Stimulated activated memory B cell treated with anti-CD40 and anti-IgM and Interleukin-4, amounts not matched to agents 10 μg/mL and 1 μg/mL and 100 μg/mL, for 72 hours (primary cell): ENCODE measurements at regions not wholly inside any gene's neighbourhood (a gene's known extent, or its start where the extent isn't known, plus 50 kb on each side); places are given as distances from the start of the nearest gene placed in this dataset.

Experiments
- ATAC-seq: fragments of 150-1000 bp; cut with Tn5 transposase; 2 replicates; pipeline ENCODE4 v1.10.0; 2021
- H3K27ac Mint-ChIP-seq: one replicate; pipeline ENCODE4 v1.8.0; 2022; ENCODE audit warnings: mild to moderate bottlenecking, mixed read lengths
- H3K27me3 Mint-ChIP-seq: one replicate; pipeline ENCODE4 v1.8.0; 2022; ENCODE audit warnings: mixed read lengths
- H3K36me3 Mint-ChIP-seq: one replicate; pipeline ENCODE4 v1.8.0; 2022; ENCODE audit warnings: mixed read lengths
- H3K4me1 Mint-ChIP-seq: one replicate; pipeline ENCODE4 v1.8.0; 2022; ENCODE audit warnings: mixed read lengths
- H3K4me3 Mint-ChIP-seq: one replicate; pipeline ENCODE4 v1.8.0; 2022; ENCODE audit warnings: mild to moderate bottlenecking, moderate library complexity, mixed read lengths
- H3K9me3 Mint-ChIP-seq: one replicate; pipeline ENCODE4 v1.8.0; 2022; ENCODE audit warnings: mixed read lengths

- Mint-ChIP-seq H3K4me3 (no peak overlapping the region), H3K27me3 (no peaks in the 10 kb centered on the region), H3K36me3 (no peaks in the 10 kb centered on the region), H3K9me3 (no peaks in the 10 kb centered on the region), H3K4me1 (peaks cover 17% of the 10 kb centered on the region), H3K27ac (no peak overlapping the region)
- no peak for ATAC-seq
Observed at GRCh38 chr18:45198526-45198925, 416.8 kb upstream of the SLC14A2 start.

GRCh38 chr18:45201029-45201428 lies 414.2 kb upstream of the SLC14A2 start:
- peaks cover 17% of the 10 kb centered on the region for H3K4me1 Mint-ChIP-seq
- H3K36me3 Mint-ChIP-seq: no peaks in the 10 kb centered on the region
- H3K27ac Mint-ChIP-seq: no peak overlapping the region
- no peaks in the 10 kb centered on the region for H3K9me3 Mint-ChIP-seq
- H3K27me3 Mint-ChIP-seq: no peaks in the 10 kb centered on the region
- H3K4me3 Mint-ChIP-seq: no peak overlapping the region
- ATAC-seq: no peak

- ATAC-seq: no peak
- no peaks in the 10 kb centered on the region for H3K36me3 Mint-ChIP-seq
- peaks cover 17% of the 10 kb centered on the region for H3K4me1 Mint-ChIP-seq
- no peaks in the 10 kb centered on the region for H3K27me3 Mint-ChIP-seq
- H3K4me3 Mint-ChIP-seq: no peak overlapping the region
- H3K9me3 Mint-ChIP-seq: no peaks in the 10 kb centered on the region
- no peak overlapping the region for H3K27ac Mint-ChIP-seq
Observed at GRCh38 chr18:45201489-45201888, 413.8 kb upstream of the SLC14A2 start.

- Mint-ChIP-seq H3K36me3 (no peaks in the 10 kb centered on the region), H3K4me1 (peaks cover 19% of the 10 kb centered on the region), H3K9me3 (no peaks in the 10 kb centered on the region), H3K27ac (no peak overlapping the region), H3K27me3 (no peaks in the 10 kb centered on the region), H3K4me3 (no peak overlapping the region)
- ATAC-seq: no peak
Observed at GRCh38 chr18:45202061-45202460, 413.2 kb upstream of the SLC14A2 start.

- H3K4me3 Mint-ChIP-seq: no peak overlapping the region
- no peaks in the 10 kb centered on the region for H3K9me3 Mint-ChIP-seq
Observed at GRCh38 chr18:45203677-45204076, 411.6 kb upstream of the SLC14A2 start.

GRCh38 chr18:45207328-45207727 lies 407.9 kb upstream of the SLC14A2 start:
- H3K4me1 Mint-ChIP-seq: peaks cover 9% of the 10 kb centered on the region
- peak overlapping the region; percentile 63 for H3K27ac Mint-ChIP-seq
- H3K9me3 Mint-ChIP-seq: no peaks in the 10 kb centered on the region
- no peak for ATAC-seq
- no peaks in the 10 kb centered on the region for H3K36me3 Mint-ChIP-seq
- H3K27me3 Mint-ChIP-seq: no peaks in the 10 kb centered on the region
- no peak overlapping the region for H3K4me3 Mint-ChIP-seq

More at GRCh38 chr18:45203677-45204076, 411.6 kb upstream of the SLC14A2 start:
- no peaks in the 10 kb centered on the region for H3K36me3 Mint-ChIP-seq
- peaks cover 10% of the 10 kb centered on the region for H3K4me1 Mint-ChIP-seq
- no peak overlapping the region for H3K27ac Mint-ChIP-seq
- H3K27me3 Mint-ChIP-seq: no peaks in the 10 kb centered on the region
- ATAC-seq: no peak

- H3K4me1 Mint-ChIP-seq: peaks cover 15% of the 10 kb centered on the region
- no peak overlapping the region for H3K4me3 Mint-ChIP-seq
- ATAC-seq: no peak
- H3K27me3 Mint-ChIP-seq: no peaks in the 10 kb centered on the region
- H3K36me3 Mint-ChIP-seq: no peaks in the 10 kb centered on the region
- no peaks in the 10 kb centered on the region for H3K9me3 Mint-ChIP-seq
- H3K27ac Mint-ChIP-seq: no peak overlapping the region
Observed at GRCh38 chr18:45208164-45208563, 407.1 kb upstream of the SLC14A2 start.

GRCh38 chr18:45212181-45213039 lies 402.9 kb upstream of the SLC14A2 start:
- Mint-ChIP-seq H3K27ac (no peak overlapping the region), H3K4me1 (peaks cover 8% of the 10 kb centered on the region), H3K9me3 (no peaks in the 10 kb centered on the region), H3K27me3 (no peaks in the 10 kb centered on the region), H3K4me3 (no peak overlapping the region), H3K36me3 (no peaks in the 10 kb centered on the region)
- ATAC-seq: peak; percentile 96

- Mint-ChIP-seq H3K27me3 (no peaks in the 10 kb centered on the region), H3K4me3 (no peak overlapping the region), H3K27ac (no peak overlapping the region), H3K36me3 (no peaks in the 10 kb centered on the region), H3K4me1 (peaks cover 6% of the 10 kb centered on the region), H3K9me3 (no peaks in the 10 kb centered on the region)
- no peak for ATAC-seq
Observed at GRCh38 chr18:45213040-45213333, 402.3 kb upstream of the SLC14A2 start.

- Mint-ChIP-seq H3K4me1 (no peaks in the 10 kb centered on the region), H3K27ac (no peak overlapping the region), H3K27me3 (peaks cover 8% of the 10 kb centered on the region), H3K9me3 (no peaks in the 10 kb centered on the region), H3K4me3 (no peak overlapping the region), H3K36me3 (no peaks in the 10 kb centered on the region)
- ATAC-seq: no peak
Observed at GRCh38 chr18:45218436-45218835, 396.8 kb upstream of the SLC14A2 start.

GRCh38 chr18:45221363-45221762 lies 393.9 kb upstream of the SLC14A2 start:
- Mint-ChIP-seq H3K9me3 (no peaks in the 10 kb centered on the region), H3K27ac (no peak overlapping the region), H3K4me1 (no peaks in the 10 kb centered on the region), H3K4me3 (no peak overlapping the region), H3K36me3 (no peaks in the 10 kb centered on the region), H3K27me3 (peaks cover 8% of the 10 kb centered on the region)
- ATAC-seq: no peak

- no peaks in the 10 kb centered on the region for H3K4me1 Mint-ChIP-seq
- H3K9me3 Mint-ChIP-seq: no peaks in the 10 kb centered on the region
- no peak overlapping the region for H3K27ac Mint-ChIP-seq
- no peak for ATAC-seq
- H3K27me3 Mint-ChIP-seq: peaks cover 8% of the 10 kb centered on the region
- no peak overlapping the region for H3K4me3 Mint-ChIP-seq
- no peaks in the 10 kb centered on the region for H3K36me3 Mint-ChIP-seq
Observed at GRCh38 chr18:45222180-45222579, 393.1 kb upstream of the SLC14A2 start.

GRCh38 chr18:45227001-45227742 lies 388.1 kb upstream of the SLC14A2 start:
- Mint-ChIP-seq H3K4me1 (peaks cover 5% of the 10 kb centered on the region), H3K9me3 (no peaks in the 10 kb centered on the region), H3K4me3 (no peak overlapping the region), H3K27me3 (peaks cover 6% of the 10 kb centered on the region), H3K27ac (no peak overlapping the region), H3K36me3 (no peaks in the 10 kb centered on the region)
- no peak for ATAC-seq

GRCh38 chr18:45228796-45229388 lies 386.4 kb upstream of the SLC14A2 start:
- ATAC-seq: no peak
- no peaks in the 10 kb centered on the region for H3K36me3 Mint-ChIP-seq
- no peak overlapping the region for H3K4me3 Mint-ChIP-seq
- peaks cover 5% of the 10 kb centered on the region for H3K4me1 Mint-ChIP-seq
- no peaks in the 10 kb centered on the region for H3K9me3 Mint-ChIP-seq
- no peak overlapping the region for H3K27ac Mint-ChIP-seq
- H3K27me3 Mint-ChIP-seq: no peaks in the 10 kb centered on the region

GRCh38 chr18:45231617-45232016 lies 383.7 kb upstream of the SLC14A2 start:
- no peak overlapping the region for H3K27ac Mint-ChIP-seq
- ATAC-seq: no peak
- no peaks in the 10 kb centered on the region for H3K9me3 Mint-ChIP-seq
- no peak overlapping the region for H3K4me3 Mint-ChIP-seq
- H3K27me3 Mint-ChIP-seq: no peaks in the 10 kb centered on the region
- no peaks in the 10 kb centered on the region for H3K36me3 Mint-ChIP-seq
- H3K4me1 Mint-ChIP-seq: peaks cover 5% of the 10 kb centered on the region

GRCh38 chr18:45232061-45232460 lies 383.2 kb upstream of the SLC14A2 start:
- H3K36me3 Mint-ChIP-seq: no peaks in the 10 kb centered on the region
- H3K27ac Mint-ChIP-seq: no peak overlapping the region
- ATAC-seq: no peak
- peaks cover 5% of the 10 kb centered on the region for H3K4me1 Mint-ChIP-seq
- no peaks in the 10 kb centered on the region for H3K27me3 Mint-ChIP-seq
- H3K4me3 Mint-ChIP-seq: no peak overlapping the region
- H3K9me3 Mint-ChIP-seq: no peaks in the 10 kb centered on the region
